ENCODE measurements at regions not wholly inside any gene's neighbourhood (a gene's known extent, or its start where the extent isn't known, plus 50 kb on each side); places are given as distances from the start of the nearest gene placed in this dataset.

GRCh38 chr3:70806021-70806420, 493.6 kb upstream of the MDFIC2 start:
- peak in 1 of 6 donors; percentile 62 for DNase-seq (ENCODE audit: low read depth in 4 of 6, low spot score in 6 of 6)
- H3K9me3 ChIP-seq (ENCODE audit: control insufficient read depth, insufficient read depth, low read length) = no peaks in the 10 kb centered on the region
- no CpG with 5 or more reads among the region's 6 CpGs for WGBS (ENCODE audit: insufficient coverage)

GRCh38 chr3:70805061-70805889, 492.8 kb upstream of the MDFIC2 start:
- Histone ChIP-seq H3K36me3 (ENCODE audit: control insufficient read depth, insufficient read depth, low read length) (no peaks in the 10 kb centered on the region), H3K4me1 (ENCODE audit: control insufficient read depth, insufficient read depth, low read length) (no peaks in the 10 kb centered on the region), H3K27me3 (ENCODE audit: control insufficient read depth, insufficient read depth, low read length) (no peaks in the 10 kb centered on the region), H3K9me3 (ENCODE audit: control insufficient read depth, insufficient read depth, low read length) (no peaks in the 10 kb centered on the region), H3K4me3 (ENCODE audit: low read depth, low read length) (no peak overlapping the region), H3K27ac (ENCODE audit: low read depth, low read length) (no peak overlapping the region)
- peak in 1 of 6 donors; percentile 38 for DNase-seq (ENCODE audit: low read depth in 4 of 6, low spot score in 6 of 6)
- whole genome bisulfite sequencing (ENCODE audit: insufficient coverage) = 90% methylated on average over 1 of the region's 6 CpGs

More at GRCh38 chr3:70806021-70806420, 493.6 kb upstream of the MDFIC2 start:
- Histone ChIP-seq H3K4me3 (ENCODE audit: low read depth, low read length) (no peak overlapping the region), H3K36me3 (ENCODE audit: control insufficient read depth, insufficient read depth, low read length) (no peaks in the 10 kb centered on the region), H3K27me3 (ENCODE audit: control insufficient read depth, insufficient read depth, low read length) (no peaks in the 10 kb centered on the region), H3K27ac (ENCODE audit: low read depth, low read length) (no peak overlapping the region), H3K4me1 (ENCODE audit: control insufficient read depth, insufficient read depth, low read length) (no peaks in the 10 kb centered on the region)

- Histone ChIP-seq H3K36me3 (ENCODE audit: control insufficient read depth, insufficient read depth, low read length) (no peaks in the 10 kb centered on the region), H3K27me3 (ENCODE audit: control insufficient read depth, insufficient read depth, low read length) (no peaks in the 10 kb centered on the region), H3K9me3 (ENCODE audit: control insufficient read depth, insufficient read depth, low read length) (no peaks in the 10 kb centered on the region), H3K4me1 (ENCODE audit: control insufficient read depth, insufficient read depth, low read length) (no peaks in the 10 kb centered on the region), H3K27ac (ENCODE audit: low read depth, low read length) (no peak overlapping the region), H3K4me3 (ENCODE audit: low read depth, low read length) (no peak overlapping the region)
- WGBS (ENCODE audit: insufficient coverage) = 60% methylated on average over 1 of the region's 2 CpGs
- DNase-seq (ENCODE audit: low read depth in 4 of 6, low spot score in 6 of 6) = no peak
Observed at GRCh38 chr3:70803891-70804290, 491.5 kb upstream of the MDFIC2 start.

DNA sequence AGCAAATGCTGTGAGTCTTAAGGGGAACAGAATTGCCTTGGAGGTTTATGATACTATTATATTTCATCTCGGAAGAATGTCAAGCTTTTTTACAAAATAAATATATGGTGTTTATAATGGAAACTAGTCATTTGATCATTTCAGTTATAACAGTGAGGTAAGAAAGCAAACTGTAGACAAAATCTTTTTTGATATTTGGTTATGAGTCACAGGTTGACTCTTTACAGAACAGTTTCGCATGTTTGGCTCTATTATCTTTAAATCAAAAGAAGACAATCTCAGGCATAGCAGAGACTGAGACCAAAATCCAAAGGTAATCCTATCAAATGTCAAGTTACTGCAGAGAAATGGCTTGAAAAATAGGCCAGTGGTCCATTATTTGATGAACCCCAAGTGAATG, 490.9 kb upstream of the MDFIC2 start:
- Histone ChIP-seq H3K27me3 (ENCODE audit: control insufficient read depth, insufficient read depth, low read length) (no peaks in the 10 kb centered on the region), H3K36me3 (ENCODE audit: control insufficient read depth, insufficient read depth, low read length) (no peaks in the 10 kb centered on the region), H3K4me1 (ENCODE audit: control insufficient read depth, insufficient read depth, low read length) (no peaks in the 10 kb centered on the region), H3K27ac (ENCODE audit: low read depth, low read length) (no peak overlapping the region), H3K4me3 (ENCODE audit: low read depth, low read length) (no peak overlapping the region), H3K9me3 (ENCODE audit: control insufficient read depth, insufficient read depth, low read length) (no peaks in the 10 kb centered on the region)
- DNase-seq (ENCODE audit: low read depth in 4 of 6, low spot score in 6 of 6) = no peak
- WGBS (ENCODE audit: insufficient coverage) = no CpG with 5 or more reads among the region's 2 CpGs

- no peak overlapping the region for H3K27ac ChIP-seq (ENCODE audit: low read depth, low read length)
- H3K4me1 ChIP-seq (ENCODE audit: control insufficient read depth, insufficient read depth, low read length) = no peaks in the 10 kb centered on the region
- 88% methylated on average over 1 of the region's 2 CpGs for WGBS (ENCODE audit: insufficient coverage)
- DNase-seq (ENCODE audit: low read depth in 4 of 6, low spot score in 6 of 6) = no peak
- H3K36me3 ChIP-seq (ENCODE audit: control insufficient read depth, insufficient read depth, low read length) = no peaks in the 10 kb centered on the region
- no peaks in the 10 kb centered on the region for H3K27me3 ChIP-seq (ENCODE audit: control insufficient read depth, insufficient read depth, low read length)
- H3K9me3 ChIP-seq (ENCODE audit: control insufficient read depth, insufficient read depth, low read length) = no peaks in the 10 kb centered on the region
- no peak overlapping the region for H3K4me3 ChIP-seq (ENCODE audit: low read depth, low read length)
Observed at GRCh38 chr3:70800951-70801350, 488.5 kb upstream of the MDFIC2 start.

DNA sequence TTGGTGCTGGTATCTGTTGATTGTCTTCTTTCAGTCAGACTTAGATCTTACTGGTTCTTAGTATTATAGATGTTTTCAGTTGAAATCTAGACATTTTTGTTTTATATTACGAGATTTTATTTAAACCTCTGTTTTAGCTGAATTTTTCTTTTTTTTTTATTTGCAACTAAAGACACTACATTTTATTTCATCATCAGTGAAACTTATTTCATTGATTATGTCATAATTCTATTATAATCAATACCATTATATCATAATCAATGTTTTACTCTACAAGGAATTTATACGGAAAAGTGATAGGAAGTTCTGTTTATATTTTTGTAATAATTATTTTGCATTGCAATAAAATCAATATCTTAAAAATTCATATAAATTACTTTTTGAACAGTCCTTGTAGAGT, 477.4 kb upstream of the MDFIC2 start:
- Histone ChIP-seq H3K27ac (ENCODE audit: low read depth, low read length) (no peak overlapping the region), H3K36me3 (ENCODE audit: control insufficient read depth, insufficient read depth, low read length) (no peaks in the 10 kb centered on the region), H3K9me3 (ENCODE audit: control insufficient read depth, insufficient read depth, low read length) (no peaks in the 10 kb centered on the region), H3K27me3 (ENCODE audit: control insufficient read depth, insufficient read depth, low read length) (no peaks in the 10 kb centered on the region), H3K4me3 (ENCODE audit: low read depth, low read length) (no peak overlapping the region), H3K4me1 (ENCODE audit: control insufficient read depth, insufficient read depth, low read length) (no peaks in the 10 kb centered on the region)
- WGBS (ENCODE audit: insufficient coverage) = no CpG with 5 or more reads among the region's 2 CpGs
- no peak for DNase-seq (ENCODE audit: low read depth in 4 of 6, low spot score in 6 of 6)

- H3K4me3 ChIP-seq (ENCODE audit: low read depth, low read length) = no peak overlapping the region
- no peak for DNase-seq (ENCODE audit: low read depth in 4 of 6, low spot score in 6 of 6)
- H3K36me3 ChIP-seq (ENCODE audit: control insufficient read depth, insufficient read depth, low read length) = no peaks in the 10 kb centered on the region
- peaks cover 2% of the 10 kb centered on the region for H3K9me3 ChIP-seq (ENCODE audit: control insufficient read depth, insufficient read depth, low read length)
- no peaks in the 10 kb centered on the region for H3K4me1 ChIP-seq (ENCODE audit: control insufficient read depth, insufficient read depth, low read length)
- H3K27ac ChIP-seq (ENCODE audit: low read depth, low read length) = no peak overlapping the region
- H3K27me3 ChIP-seq (ENCODE audit: control insufficient read depth, insufficient read depth, low read length) = no peaks in the 10 kb centered on the region
Observed at GRCh38 chr3:70780790-70781189, 468.4 kb upstream of the MDFIC2 start.

DNA sequence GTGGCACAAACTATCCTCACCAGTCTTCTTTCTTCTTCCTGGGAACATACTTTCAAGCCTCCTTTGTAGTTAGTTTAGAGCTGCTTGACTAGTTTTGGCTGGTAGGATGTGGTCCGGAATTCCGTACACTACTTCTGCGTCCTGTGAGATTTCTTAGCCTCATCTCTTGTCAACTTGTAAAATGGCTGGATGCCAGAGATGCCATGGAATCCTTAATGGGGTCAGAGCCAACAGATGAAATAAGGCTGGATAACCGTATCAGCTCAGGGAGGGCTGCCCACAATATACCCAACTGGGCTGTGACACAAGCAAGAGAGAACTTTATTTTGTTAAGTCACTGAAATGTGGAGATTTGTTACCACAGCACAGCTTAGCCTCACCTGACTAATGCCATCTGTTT, 466.9 kb upstream of the MDFIC2 start:
- H3K27me3 ChIP-seq (ENCODE audit: control insufficient read depth, insufficient read depth, low read length) = no peaks in the 10 kb centered on the region
- H3K27ac ChIP-seq (ENCODE audit: low read depth, low read length) = no peak overlapping the region
- 94% methylated on average over 3 of the region's 4 CpGs for WGBS (ENCODE audit: insufficient coverage)
- DNase-seq (ENCODE audit: low read depth in 4 of 6, low spot score in 6 of 6) = no peak
- H3K9me3 ChIP-seq (ENCODE audit: control insufficient read depth, insufficient read depth, low read length) = peaks cover 2% of the 10 kb centered on the region
- H3K4me1 ChIP-seq (ENCODE audit: control insufficient read depth, insufficient read depth, low read length) = no peaks in the 10 kb centered on the region
- H3K36me3 ChIP-seq (ENCODE audit: control insufficient read depth, insufficient read depth, low read length) = no peaks in the 10 kb centered on the region
- H3K4me3 ChIP-seq (ENCODE audit: low read depth, low read length) = no peak overlapping the region

DNA sequence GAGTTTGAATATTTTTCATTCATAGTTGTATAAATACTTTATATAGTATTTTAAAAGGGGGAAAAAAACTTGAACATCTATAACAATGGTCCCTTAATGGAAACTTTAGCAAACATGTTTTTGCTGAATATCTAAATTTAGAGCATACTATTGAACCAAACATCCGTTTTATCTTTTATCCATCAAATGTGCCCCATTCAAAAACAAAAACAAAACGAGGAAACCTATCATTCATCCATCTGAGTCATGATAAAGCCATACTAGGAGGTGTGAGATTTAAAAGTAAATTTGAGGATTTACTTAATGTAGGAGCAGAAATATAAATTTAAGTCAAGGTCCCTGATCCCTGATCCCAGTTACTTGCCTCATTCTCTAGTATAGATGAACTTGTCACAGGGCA, 463.6 kb upstream of the MDFIC2 start:
- peaks cover 2% of the 10 kb centered on the region for H3K9me3 ChIP-seq (ENCODE audit: control insufficient read depth, insufficient read depth, low read length)
- no peak overlapping the region for H3K27ac ChIP-seq (ENCODE audit: low read depth, low read length)
- WGBS (ENCODE audit: insufficient coverage) = no CpG with 5 or more reads among the region's 2 CpGs
- DNase-seq (ENCODE audit: low read depth in 4 of 6, low spot score in 6 of 6) = no peak
- no peaks in the 10 kb centered on the region for H3K4me1 ChIP-seq (ENCODE audit: control insufficient read depth, insufficient read depth, low read length)
- no peaks in the 10 kb centered on the region for H3K36me3 ChIP-seq (ENCODE audit: control insufficient read depth, insufficient read depth, low read length)
- H3K4me3 ChIP-seq (ENCODE audit: low read depth, low read length) = no peak overlapping the region
- H3K27me3 ChIP-seq (ENCODE audit: control insufficient read depth, insufficient read depth, low read length) = no peaks in the 10 kb centered on the region

DNA sequence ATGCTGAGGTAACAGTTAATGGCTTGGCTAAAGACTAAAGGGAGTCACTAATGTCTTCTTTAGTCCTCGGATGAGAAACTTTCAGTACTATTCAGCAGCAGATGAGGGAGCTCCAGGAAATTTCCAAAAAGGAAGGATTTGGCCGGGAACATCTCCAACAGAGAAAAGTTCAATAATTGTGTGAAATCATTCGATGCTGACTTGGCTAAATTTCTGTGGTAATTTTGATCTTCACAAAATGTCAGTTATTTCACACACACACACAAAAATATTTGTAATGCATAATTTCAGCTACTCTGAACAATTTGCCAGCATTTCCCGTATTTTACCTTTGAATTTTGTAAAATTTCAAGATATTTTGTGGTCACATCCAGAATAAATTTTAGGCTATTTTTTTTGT, 462.8 kb upstream of the MDFIC2 start:
- no peak overlapping the region for H3K4me3 ChIP-seq (ENCODE audit: low read depth, low read length)
- H3K36me3 ChIP-seq (ENCODE audit: control insufficient read depth, insufficient read depth, low read length) = no peaks in the 10 kb centered on the region
- 83% methylated on average over 1 of the region's 4 CpGs for WGBS (ENCODE audit: insufficient coverage)
- no peak for DNase-seq (ENCODE audit: low read depth in 4 of 6, low spot score in 6 of 6)
- H3K9me3 ChIP-seq (ENCODE audit: control insufficient read depth, insufficient read depth, low read length) = no peaks in the 10 kb centered on the region
- H3K27me3 ChIP-seq (ENCODE audit: control insufficient read depth, insufficient read depth, low read length) = no peaks in the 10 kb centered on the region
- H3K27ac ChIP-seq (ENCODE audit: low read depth, low read length) = no peak overlapping the region
- no peaks in the 10 kb centered on the region for H3K4me1 ChIP-seq (ENCODE audit: control insufficient read depth, insufficient read depth, low read length)

Measured in spinal cord (tissue), 9 donors.